ENCODE measurements at regions not wholly inside any gene's neighbourhood (a gene's known extent, or its start where the extent isn't known, plus 50 kb on each side); places are given as distances from the start of the nearest gene placed in this dataset.

- no peak for DNase-seq
These were observed 527.2 kb downstream of the IRS1 start for GRCh38 chr2:226272435-226272834.

GRCh38 chr2:226270285-226271058 lies 529.1 kb downstream of the IRS1 start:
- no peak for DNase-seq

GRCh38 chr2:226267516-226268289 lies 531.9 kb downstream of the IRS1 start:
- DNase-seq, result no peak

GRCh38 chr2:226256709-226257376 lies 542.8 kb downstream of the IRS1 start:
- DNase-seq, result no peak

GRCh38 chr2:226256237-226256636 lies 543.4 kb downstream of the IRS1 start:
- no peak for DNase-seq

- no peak for DNase-seq
These were observed 548.0 kb downstream of the IRS1 start for GRCh38 chr2:226251661-226252060.

- DNase-seq, result no peak
These were observed 552.0 kb downstream of the IRS1 start for GRCh38 chr2:226247289-226248275.

- DNase-seq, result peak in 1 of 4 experiments; percentile 24
These were observed 565.4 kb downstream of the IRS1 start for GRCh38 chr2:226234187-226234586.

GRCh38 chr2:226233388-226233787 lies 566.2 kb downstream of the IRS1 start:
- no peak for DNase-seq

- no peak for DNase-seq
These were observed 571.5 kb downstream of the IRS1 start for GRCh38 chr2:226228080-226228479.

- DNase-seq, result no peak
These were observed 572.3 kb downstream of the IRS1 start for GRCh38 chr2:226227341-226227740.

GRCh38 chr2:226223704-226224103 lies 575.9 kb downstream of the IRS1 start:
- no peak for DNase-seq

GRCh38 chr2:226220511-226220910 lies 579.1 kb downstream of the IRS1 start:
- peak in 1 of 4 experiments; percentile 2 for DNase-seq

GRCh38 chr2:226217191-226217590 lies 582.4 kb downstream of the IRS1 start:
- DNase-seq, result no peak

GRCh38 chr2:226216575-226216974 lies 583.0 kb downstream of the IRS1 start:
- no peak for DNase-seq

GRCh38 chr2:226215902-226216503 lies 583.6 kb downstream of the IRS1 start:
- peak; percentile 53 to 74 (median 61) for DNase-seq

GRCh38 chr2:226213717-226214116 lies 585.9 kb downstream of the IRS1 start:
- no peak for DNase-seq

GRCh38 chr2:226211439-226211838 lies 588.2 kb downstream of the IRS1 start:
- DNase-seq, result no peak

- DNase-seq, result no peak
These were observed 590.9 kb downstream of the IRS1 start for GRCh38 chr2:226208726-226209125.

- peak in 3 of 4 experiments; percentile 3 to 14 (median 4) for DNase-seq
These were observed 591.9 kb downstream of the IRS1 start for GRCh38 chr2:226207671-226208070.

GRCh38 chr2:226199555-226199954 lies 600.1 kb downstream of the IRS1 start:
- no peak for DNase-seq

- DNase-seq, result no peak
These were observed 600.7 kb downstream of the IRS1 start for GRCh38 chr2:226198956-226199355.

Measured in suppressor macrophage (primary cell).